ENCODE measurements at regions not wholly inside any gene's neighbourhood (a gene's known extent, or its start where the extent isn't known, plus 50 kb on each side); places are given as distances from the start of the nearest gene placed in this dataset.
"Not testable (repeated sequence)": the region's sequence is repeated elsewhere in the genome, so short reads cannot be mapped to it uniquely, and the experiment has no call there.

DNA sequence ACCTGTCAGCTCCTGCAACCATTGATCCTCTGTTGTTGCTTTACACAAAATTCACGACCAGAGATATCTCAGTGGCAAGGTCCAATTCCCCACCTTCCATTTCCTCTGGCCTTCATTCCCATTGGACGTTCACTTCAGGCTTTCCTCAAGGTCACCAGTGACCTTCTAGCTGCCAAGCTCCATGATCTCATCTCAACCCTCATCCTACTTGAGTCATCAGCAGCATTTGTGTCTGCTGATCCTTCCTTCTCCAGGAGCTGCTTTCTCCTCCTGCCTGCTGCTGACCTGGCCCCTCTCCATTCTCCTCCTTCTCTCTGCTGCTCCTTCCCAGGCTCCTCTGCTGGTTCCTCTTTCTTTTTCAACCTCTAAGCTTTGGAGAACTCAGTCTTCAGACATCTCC, 66.2 kb upstream of the C10orf90 start:
- H3K36me3 ChIP-seq: no peaks in the 10 kb centered on the region
- H3K4me2 ChIP-seq: no peak overlapping the region
- no peak overlapping the region for H3K27ac ChIP-seq

DNA sequence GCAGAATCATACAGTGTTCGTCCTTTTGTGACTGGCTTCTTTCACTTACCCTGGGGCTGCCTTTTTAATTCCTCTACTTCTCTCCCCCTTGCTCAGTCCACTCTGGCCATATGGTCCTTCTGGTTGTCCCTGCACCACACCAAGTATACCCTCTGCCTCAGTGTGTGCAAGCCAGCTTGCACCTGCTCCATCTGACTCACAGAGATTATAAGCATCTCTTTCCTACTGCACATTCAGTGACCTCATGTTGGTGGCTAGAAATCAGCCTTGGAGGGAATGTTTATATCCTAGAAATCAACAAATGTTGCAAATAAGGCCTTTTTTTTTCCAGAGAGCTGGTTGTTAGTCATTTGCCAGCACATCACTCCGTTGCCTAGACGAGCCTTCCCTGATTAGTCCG, 67.5 kb upstream of the C10orf90 start:
- no peak overlapping the region for H3K27ac ChIP-seq
- H3K4me3 ChIP-seq: no peak overlapping the region
- no peaks in the 10 kb centered on the region for H3K27me3 ChIP-seq
- TF ChIP-seq Cebpa-rat (IDR thresholded peaks at IDR 0.05): no peak
- H3K4me1 ChIP-seq: no peaks in the 10 kb centered on the region
- H3K9me3 ChIP-seq: no peaks in the 10 kb centered on the region
- H3K9ac ChIP-seq: no peak overlapping the region
- no peak overlapping the region for H3K4me2 ChIP-seq
- no peaks in the 10 kb centered on the region for H4K20me1 ChIP-seq
- H3K36me3 ChIP-seq: no peaks in the 10 kb centered on the region

More for the DNA sequence above, 66.2 kb upstream of the C10orf90 start:
- Histone ChIP-seq H3K27me3 (no peaks in the 10 kb centered on the region), H3K4me1 (no peaks in the 10 kb centered on the region), H4K20me1 (no peaks in the 10 kb centered on the region), H3K4me3 (no peak overlapping the region), H3K9me3 (no peaks in the 10 kb centered on the region), H3K9ac (no peak overlapping the region)
- no peak for TF ChIP-seq Cebpa-rat (IDR thresholded peaks at IDR 0.05)

DNA sequence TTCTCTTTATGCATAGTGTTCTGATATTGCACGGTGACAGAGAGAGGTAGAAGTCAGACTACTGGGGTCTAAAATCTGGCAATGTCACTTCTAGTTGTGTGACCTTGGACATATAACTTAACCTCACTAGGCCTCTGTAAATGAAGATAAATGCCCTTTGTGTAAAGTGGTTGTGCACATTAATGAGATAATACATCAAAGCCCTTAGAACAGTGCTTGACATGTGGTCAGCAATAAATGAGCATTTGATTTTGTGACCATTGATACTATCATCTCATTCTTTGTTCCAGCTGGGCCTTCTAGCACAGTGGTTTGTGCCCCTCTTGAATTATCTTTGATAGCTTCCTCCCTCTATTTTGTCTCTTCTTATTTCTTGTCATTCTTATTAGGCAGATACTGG, 74.1 kb upstream of the C10orf90 start:
- Histone ChIP-seq H3K4me2 (no peak overlapping the region), H3K36me3 (no peaks in the 10 kb centered on the region), H3K27me3 (no peaks in the 10 kb centered on the region), H3K9ac (no peak overlapping the region), H3K9me3 (no peaks in the 10 kb centered on the region), H4K20me1 (no peaks in the 10 kb centered on the region), H3K4me1 (no peaks in the 10 kb centered on the region), H3K4me3 (no peak overlapping the region), H3K27ac (no peak overlapping the region)
- TF ChIP-seq Cebpa-rat (IDR thresholded peaks at IDR 0.05): no peak

DNA sequence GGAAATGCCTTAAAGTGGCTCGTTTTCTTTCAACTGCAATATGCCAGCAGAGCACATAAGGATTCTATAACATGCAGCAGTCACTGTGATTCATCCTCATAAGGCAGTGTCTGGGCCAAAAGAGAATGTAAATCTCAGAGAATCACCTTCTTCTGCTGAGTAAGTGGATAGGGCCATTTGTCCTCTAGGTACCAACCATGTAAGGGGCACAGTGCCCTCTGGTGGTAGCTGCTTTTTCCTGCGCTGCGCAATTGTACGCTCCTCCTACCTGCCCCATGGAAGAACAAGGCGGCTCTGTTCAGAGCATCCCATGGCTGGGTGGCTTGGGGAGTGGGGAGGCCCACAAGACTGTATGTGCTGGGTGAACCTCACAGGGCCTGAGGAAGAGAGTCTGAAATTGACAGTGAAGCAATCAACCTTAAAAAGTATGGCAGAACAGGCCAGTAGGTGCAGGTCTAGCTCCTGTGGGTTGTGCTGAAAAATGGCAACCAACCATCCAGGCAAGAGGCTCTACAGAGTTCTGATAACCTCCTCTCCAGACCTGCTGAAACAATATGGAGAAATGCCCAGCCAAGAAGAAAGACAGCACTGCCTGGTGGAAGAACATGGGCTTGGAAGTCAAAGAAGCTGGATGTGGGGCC, 78.6 kb upstream of the C10orf90 start:
- H3K9me3 ChIP-seq: no peaks in the 10 kb centered on the region
- H3K27ac ChIP-seq: no peak overlapping the region
- no peak for TF ChIP-seq Cebpa-rat (IDR thresholded peaks at IDR 0.05)
- no peaks in the 10 kb centered on the region for H3K36me3 ChIP-seq
- no peaks in the 10 kb centered on the region for H3K4me1 ChIP-seq
- H3K4me2 ChIP-seq: no peak overlapping the region
- H3K9ac ChIP-seq: no peak overlapping the region
- H4K20me1 ChIP-seq: no peaks in the 10 kb centered on the region
- H3K27me3 ChIP-seq: no peaks in the 10 kb centered on the region
- H3K4me3 ChIP-seq: no peak overlapping the region

- H3K4me1 ChIP-seq: no peaks in the 10 kb centered on the region
- no peaks in the 10 kb centered on the region for H4K20me1 ChIP-seq
- H3K36me3 ChIP-seq: no peaks in the 10 kb centered on the region
- H3K4me3 ChIP-seq: no peak overlapping the region
- no peak overlapping the region for H3K27ac ChIP-seq
- TF ChIP-seq Cebpa-rat (IDR thresholded peaks at IDR 0.05): no peak
- H3K9me3 ChIP-seq: no peaks in the 10 kb centered on the region
- H3K9ac ChIP-seq: no peak overlapping the region
- H3K4me2 ChIP-seq: no peak overlapping the region
- no peaks in the 10 kb centered on the region for H3K27me3 ChIP-seq
Observed at GRCh38 chr10:126754966-126755365, 84.5 kb upstream of the C10orf90 start.

- H4K20me1 ChIP-seq: no peaks in the 10 kb centered on the region
- no peaks in the 10 kb centered on the region for H3K36me3 ChIP-seq
- H3K4me3 ChIP-seq: no peak overlapping the region
- H3K27ac ChIP-seq: no peak overlapping the region
- H3K9ac ChIP-seq: no peak overlapping the region
- H3K4me1 ChIP-seq: no peaks in the 10 kb centered on the region
- no peaks in the 10 kb centered on the region for H3K27me3 ChIP-seq
- H3K4me2 ChIP-seq: no peak overlapping the region
- no peaks in the 10 kb centered on the region for H3K9me3 ChIP-seq
- no peak for TF ChIP-seq Cebpa-rat (IDR thresholded peaks at IDR 0.05)
Observed at GRCh38 chr10:126758867-126759266, 88.4 kb upstream of the C10orf90 start.

DNA sequence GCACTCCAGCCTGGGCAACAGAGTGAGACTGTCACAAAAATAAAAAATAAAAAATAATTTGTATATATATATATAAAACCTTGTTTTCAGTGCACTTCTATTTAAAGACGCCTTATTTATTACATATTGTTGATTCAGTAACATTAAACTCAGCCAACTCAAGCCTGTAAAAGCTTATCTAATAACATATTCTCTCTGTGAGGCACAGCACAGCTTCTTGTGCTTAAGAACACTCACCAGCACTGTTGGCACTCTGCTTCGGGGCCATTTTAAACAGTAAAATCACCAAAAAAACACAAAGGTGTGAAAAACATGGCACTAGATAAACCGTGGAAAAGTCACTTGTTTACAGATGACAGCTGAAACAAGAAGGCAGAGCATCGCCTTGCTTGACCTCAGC, 89.0 kb upstream of the C10orf90 start:
- H3K4me1 ChIP-seq: no peaks in the 10 kb centered on the region
- TF ChIP-seq Cebpa-rat (IDR thresholded peaks at IDR 0.05): no peak
- H3K4me3 ChIP-seq: no peak overlapping the region
- H3K36me3 ChIP-seq: no peaks in the 10 kb centered on the region
- no peaks in the 10 kb centered on the region for H4K20me1 ChIP-seq
- no peaks in the 10 kb centered on the region for H3K27me3 ChIP-seq
- no peak overlapping the region for H3K9ac ChIP-seq
- no peak overlapping the region for H3K4me2 ChIP-seq
- H3K9me3 ChIP-seq: no peaks in the 10 kb centered on the region
- H3K27ac ChIP-seq: no peak overlapping the region

GRCh38 chr10:126766646-126767045, 96.2 kb upstream of the C10orf90 start:
- not testable (repeated sequence) for H3K27me3 ChIP-seq, H3K27ac ChIP-seq, H3K4me1 ChIP-seq, H3K4me2 ChIP-seq, H4K20me1 ChIP-seq, H3K4me3 ChIP-seq, H3K9ac ChIP-seq, H3K36me3 ChIP-seq, H3K9me3 ChIP-seq

DNA sequence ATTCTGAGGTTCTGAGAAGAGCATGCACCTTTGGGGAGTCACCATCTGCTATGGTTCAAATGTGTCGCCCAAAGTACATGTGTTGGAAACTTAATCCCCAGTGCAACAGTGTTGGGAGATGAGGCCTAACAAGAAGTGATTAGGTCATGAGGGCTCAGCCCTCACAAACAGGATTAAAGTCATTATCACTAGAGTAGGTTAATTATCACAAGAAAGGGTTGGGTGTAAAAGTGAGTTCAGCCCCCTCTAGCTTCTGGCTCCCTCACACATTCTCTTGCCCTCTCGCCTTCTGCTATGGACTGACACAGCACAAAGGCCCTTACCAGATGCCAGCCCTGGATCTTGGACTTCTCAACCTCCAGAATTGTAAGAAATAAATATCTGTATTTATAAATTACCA, 100.3 kb upstream of the C10orf90 start:
- no peak for TF ChIP-seq Cebpa-rat (IDR thresholded peaks at IDR 0.05)
- H4K20me1 ChIP-seq: no peaks in the 10 kb centered on the region
- no peak overlapping the region for H3K9ac ChIP-seq
- H3K9me3 ChIP-seq: peaks cover 4% of the 10 kb centered on the region; the same call in 1 of the 2 replicates
- no peaks in the 10 kb centered on the region for H3K4me1 ChIP-seq
- H3K4me3 ChIP-seq: no peak overlapping the region
- H3K36me3 ChIP-seq: no peaks in the 10 kb centered on the region
- no peaks in the 10 kb centered on the region for H3K27me3 ChIP-seq
- no peak overlapping the region for H3K27ac ChIP-seq
- H3K4me2 ChIP-seq: no peak overlapping the region

DNA sequence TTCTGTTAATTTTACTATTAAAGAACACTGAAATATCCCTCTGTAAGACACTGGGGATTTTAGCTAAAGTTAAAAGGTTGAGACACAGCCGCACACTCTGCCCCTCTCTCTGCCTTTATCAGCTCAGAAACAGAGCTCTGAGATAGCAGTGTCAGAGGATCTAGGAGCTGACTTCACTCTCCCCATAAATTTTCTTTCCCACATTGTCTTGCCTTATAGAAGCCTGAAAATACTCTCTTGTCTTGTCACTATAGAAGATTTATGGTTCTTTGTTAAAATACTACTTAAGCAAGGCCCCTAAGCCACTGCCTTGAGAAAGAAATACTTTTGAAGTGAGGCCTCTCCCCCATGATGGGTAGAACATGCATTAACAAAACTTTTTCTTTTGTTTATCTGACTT, 105.7 kb upstream of the C10orf90 start:
- no peak overlapping the region for H3K4me3 ChIP-seq

DNA sequence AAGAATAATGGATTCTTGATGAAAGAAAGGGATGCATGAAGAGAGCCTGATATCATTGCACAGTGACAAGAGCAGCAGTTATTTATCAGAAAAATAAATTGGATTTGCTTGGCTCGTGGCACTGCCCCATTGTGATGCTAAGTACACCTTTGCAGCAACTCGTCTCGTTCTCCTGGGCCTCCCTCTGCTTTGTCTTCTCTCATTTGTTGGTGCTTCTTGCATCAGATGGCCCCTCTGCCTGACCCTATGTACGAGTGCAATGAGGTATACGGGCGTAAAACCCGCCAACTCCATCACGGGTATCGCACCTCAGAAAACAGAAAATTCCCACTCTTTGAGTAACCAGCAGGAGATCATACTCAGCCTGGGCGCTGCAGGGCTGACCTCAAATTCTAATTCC, 107.2 kb upstream of the C10orf90 start:
- H3K4me2 ChIP-seq: no peak overlapping the region
- H3K27me3 ChIP-seq: no peaks in the 10 kb centered on the region

More for the DNA sequence above, 105.7 kb upstream of the C10orf90 start:
- Histone ChIP-seq H3K9ac (no peak overlapping the region), H3K27me3 (no peaks in the 10 kb centered on the region), H3K27ac (no peak overlapping the region), H3K4me2 (no peak overlapping the region), H3K9me3 (no peaks in the 10 kb centered on the region), H4K20me1 (no peaks in the 10 kb centered on the region), H3K4me1 (no peaks in the 10 kb centered on the region), H3K36me3 (no peaks in the 10 kb centered on the region)
- TF ChIP-seq Cebpa-rat (IDR thresholded peaks at IDR 0.05): no peak

More for the DNA sequence above, 107.2 kb upstream of the C10orf90 start:
- Histone ChIP-seq H3K4me3 (no peak overlapping the region), H3K4me1 (no peaks in the 10 kb centered on the region), H3K9me3 (no peaks in the 10 kb centered on the region), H3K9ac (no peak overlapping the region), H4K20me1 (no peaks in the 10 kb centered on the region), H3K36me3 (no peaks in the 10 kb centered on the region), H3K27ac (no peak overlapping the region)
- no peak for TF ChIP-seq Cebpa-rat (IDR thresholded peaks at IDR 0.05)

All from BLaER1 (cell line).